WERI-Rb-1 (cell line): ENCODE measurements at regions not wholly inside any gene's neighbourhood (a gene's known extent, or its start where the extent isn't known, plus 50 kb on each side); places are given as distances from the start of the nearest gene placed in this dataset.

Source experiments
- DNase-seq: peaks from one replicate; pipeline ENCODE4 v3.0.0-alpha.2; 2020
- H3K27ac ChIP-seq: fragments of 250-450 bp; sonication (Bioruptor Pico); 2 replicates; pipeline ENCODE4 v1.5.1; 2020; ENCODE audit warnings: mild to moderate bottlenecking, moderate library complexity
- H3K27me3 ChIP-seq: fragments of 250-450 bp; sonication (Bioruptor Pico); 2 replicates; pipeline ENCODE4 v1.5.1; 2021; ENCODE audit warnings: mild to moderate bottlenecking, low read depth, moderate library complexity; ENCODE audit not compliant: insufficient read depth, severe bottlenecking
- H3K36me3 ChIP-seq: fragments of 250-450 bp; sonication (Bioruptor Pico); 2 replicates; pipeline ENCODE4 v1.5.1; 2020; ENCODE audit warnings: mild to moderate bottlenecking, moderate library complexity
- H3K4me3 ChIP-seq: 2 replicates; pipeline ENCODE4 v1.5.1; 2011; ENCODE audit warnings: low read depth, mild to moderate bottlenecking, control low read depth, low read length
- H3K9me3 ChIP-seq: fragments of 250-450 bp; sonication (Bioruptor Pico); 2 replicates; pipeline ENCODE4 v1.5.1; 2021; ENCODE audit warnings: mild to moderate bottlenecking, moderate library complexity; ENCODE audit not compliant: severe bottlenecking
- CTCF ChIP-seq: IDR thresholded peaks from 2 replicates; pipeline ENCODE4 v1.5.1; 2011; ENCODE audit warnings: low read depth, mild to moderate bottlenecking, control low read depth, inconsistent platforms, low read length

- no peaks in the 10 kb centered on the region for H3K9me3 ChIP-seq
- TF ChIP-seq CTCF, result no peak
- no peaks in the 10 kb centered on the region for H3K36me3 ChIP-seq
- no peak overlapping the region for H3K4me3 ChIP-seq
- H3K27ac ChIP-seq, result no peak overlapping the region
- no peak for DNase-seq
- no peaks in the 10 kb centered on the region for H3K27me3 ChIP-seq
Measured at GRCh38 chr14:82084813-82085212, 551.2 kb upstream of the SEL1L start.

- no peaks in the 10 kb centered on the region for H3K36me3 ChIP-seq
- no peak overlapping the region for H3K4me3 ChIP-seq
- no peak for TF ChIP-seq CTCF
- DNase-seq, result no peak
- no peaks in the 10 kb centered on the region for H3K9me3 ChIP-seq
- no peak overlapping the region for H3K27ac ChIP-seq
- H3K27me3 ChIP-seq, result no peaks in the 10 kb centered on the region
Measured at GRCh38 chr14:82091097-82091496, 557.4 kb upstream of the SEL1L start.

GRCh38 chr14:82094829-82095345 lies 561.2 kb upstream of the SEL1L start:
- Histone ChIP-seq H3K36me3 (no peaks in the 10 kb centered on the region), H3K4me3 (no peak overlapping the region), H3K27ac (no peak overlapping the region), H3K9me3 (no peaks in the 10 kb centered on the region), H3K27me3 (no peaks in the 10 kb centered on the region)
- no peak for TF ChIP-seq CTCF
- no peak for DNase-seq

- H3K36me3 ChIP-seq, result no peaks in the 10 kb centered on the region
- H3K27ac ChIP-seq, result no peak overlapping the region
- no peak overlapping the region for H3K4me3 ChIP-seq
- no peaks in the 10 kb centered on the region for H3K27me3 ChIP-seq
- no peaks in the 10 kb centered on the region for H3K9me3 ChIP-seq
- no peak for TF ChIP-seq CTCF
- DNase-seq, result no peak
Measured at GRCh38 chr14:82104013-82104412, 570.4 kb upstream of the SEL1L start.

GRCh38 chr14:82112210-82112839 lies 578.7 kb upstream of the SEL1L start:
- no peaks in the 10 kb centered on the region for H3K36me3 ChIP-seq
- no peaks in the 10 kb centered on the region for H3K27me3 ChIP-seq
- peaks cover 3% of the 10 kb centered on the region for H3K9me3 ChIP-seq
- no peak for DNase-seq
- no peak overlapping the region for H3K4me3 ChIP-seq
- H3K27ac ChIP-seq, result no peak overlapping the region
- no peak for TF ChIP-seq CTCF

GRCh38 chr14:82113007-82113406 lies 579.4 kb upstream of the SEL1L start:
- H3K27me3 ChIP-seq, result no peaks in the 10 kb centered on the region
- no peak overlapping the region for H3K4me3 ChIP-seq
- no peak for TF ChIP-seq CTCF
- H3K9me3 ChIP-seq, result peaks cover 7% of the 10 kb centered on the region
- DNase-seq, result no peak
- no peak overlapping the region for H3K27ac ChIP-seq
- H3K36me3 ChIP-seq, result no peaks in the 10 kb centered on the region
